ENCODE measurements at regions not wholly inside any gene's neighbourhood (a gene's known extent, or its start where the extent isn't known, plus 50 kb on each side); places are given as distances from the start of the nearest gene placed in this dataset.

DNA sequence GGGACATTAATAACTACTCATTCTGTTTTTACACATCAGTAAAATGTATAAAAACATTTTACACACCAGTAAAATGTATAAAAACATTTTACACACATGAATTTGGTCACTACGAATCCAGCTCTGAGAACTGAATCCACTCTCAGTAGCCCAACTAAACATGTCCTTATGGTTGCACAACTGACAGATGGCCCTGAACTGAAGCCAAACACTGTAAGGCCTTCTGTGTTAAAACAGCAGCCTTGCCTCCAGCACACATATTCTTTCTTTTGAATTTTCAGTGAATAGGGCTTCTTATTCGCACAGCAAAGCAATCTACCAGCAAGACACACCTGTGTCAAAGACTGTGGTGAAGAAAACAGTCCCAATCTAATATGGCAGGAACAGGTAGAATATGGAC lies 169.9 kb upstream of the FMR1 start:
- Histone ChIP-seq H3K27ac (replicated peaks; ENCODE audit: low read length) (no peak overlapping the region), H3K36me3 (replicated peaks in 1 of 2; ENCODE audit: control insufficient read depth in 2 of 2, insufficient read depth in 2 of 2, low read length in 2 of 2) (no peaks in the 10 kb centered on the region), H2AFZ (ENCODE audit: low read length) (no peak overlapping the region), H4K91ac (ENCODE audit: low read depth, low read length, poor library complexity) (no peak overlapping the region), H3K4me2 (ENCODE audit: insufficient read depth, low read length, poor library complexity, severe bottlenecking) (no peak overlapping the region), H3K4me1 (ENCODE audit: control insufficient read depth in 2 of 2, insufficient read depth in 1 of 2, low read depth in 1 of 2, low read length in 2 of 2) (no peaks in the 10 kb centered on the region), H3K79me1 (ENCODE audit: low read depth, low read length) (no peaks in the 10 kb centered on the region), H3K9me3 (replicated peaks in 1 of 2; ENCODE audit: control insufficient read depth in 2 of 2, insufficient read depth in 1 of 2, low read depth in 1 of 2, low read length in 2 of 2) (no peaks in the 10 kb centered on the region), H3K4me3 (ENCODE audit: low read length in 2 of 2) (no peak overlapping the region), H2BK5ac (ENCODE audit: low read length) (no peak overlapping the region), H3K14ac (ENCODE audit: low read length) (no peak overlapping the region), H3K18ac (ENCODE audit: low read length) (no peak overlapping the region), H2BK120ac (ENCODE audit: low read depth, low read length) (no peak overlapping the region), H3K23ac (ENCODE audit: low read depth, low read length, poor library complexity) (no peak overlapping the region), H3K4ac (ENCODE audit: low read length) (no peak overlapping the region), H3K27me3 (ENCODE audit: control insufficient read depth in 3 of 3, insufficient read depth in 3 of 3, low read depth in 1 of 3, low read length in 3 of 3) (no peaks in the 10 kb centered on the region), H2BK15ac (ENCODE audit: low read length) (no peak overlapping the region), H3K9ac (ENCODE audit: low read depth, low read length, poor library complexity) (no peak overlapping the region), H2AK5ac (ENCODE audit: low read depth, low read length) (no peak overlapping the region), H2BK12ac (ENCODE audit: low read length) (no peak overlapping the region), H4K8ac (ENCODE audit: low read depth, low read length) (no peak overlapping the region)
- WGBS, 2 donors (ENCODE audit: extremely low coverage in 2 of 2, insufficient read length in 2 of 2, insufficient replicate concordance in 1 of 2): no CpG with 5 or more reads among the region's 2 CpGs
- DNase-seq (ENCODE audit: low spot score): no peak

DNA sequence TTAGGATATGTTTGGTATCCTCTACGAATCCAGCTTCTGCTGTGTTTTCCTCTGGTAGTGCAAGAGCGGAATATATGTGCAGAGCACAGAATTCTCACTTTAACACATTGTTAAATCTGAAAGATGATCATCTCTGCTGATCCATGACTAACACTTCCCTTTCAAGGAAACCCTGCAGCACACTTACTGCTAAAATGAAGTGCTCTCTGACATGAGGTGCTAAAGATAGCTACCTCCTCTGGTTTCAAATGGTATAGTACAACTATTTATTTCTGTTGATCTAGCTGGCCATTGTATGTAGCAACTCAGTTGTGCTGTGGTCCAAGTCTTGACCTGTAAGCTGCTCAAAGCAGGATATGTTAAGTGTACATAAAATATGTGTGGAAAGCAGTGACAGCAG lies 162.4 kb upstream of the FMR1 start:
- DNase-seq (ENCODE audit: low spot score): no peak
- no peak overlapping the region for H3K4me3 ChIP-seq (ENCODE audit: low read length in 2 of 2)
- no peak overlapping the region for H3K23ac ChIP-seq (ENCODE audit: low read depth, low read length, poor library complexity)
- H3K27me3 ChIP-seq (ENCODE audit: control insufficient read depth in 3 of 3, insufficient read depth in 3 of 3, low read depth in 1 of 3, low read length in 3 of 3): peaks cover 0 to 4% (median 0%) of the 10 kb centered on the region in 3 experiments
- H4K8ac ChIP-seq (ENCODE audit: low read depth, low read length): no peak overlapping the region
- no CpG with 5 or more reads among the region's 2 CpGs for WGBS, 2 donors (ENCODE audit: extremely low coverage in 2 of 2, insufficient read length in 2 of 2, insufficient replicate concordance in 1 of 2)
- H4K91ac ChIP-seq (ENCODE audit: low read depth, low read length, poor library complexity): no peak overlapping the region
- no peak overlapping the region for H3K4ac ChIP-seq (ENCODE audit: low read length)
- H3K9ac ChIP-seq (ENCODE audit: low read depth, low read length, poor library complexity): no peak overlapping the region
- H2BK120ac ChIP-seq (ENCODE audit: low read depth, low read length): no peak overlapping the region
- no peak overlapping the region for H3K14ac ChIP-seq (ENCODE audit: low read length)
- H2BK12ac ChIP-seq (ENCODE audit: low read length): no peak overlapping the region
- H2BK5ac ChIP-seq (ENCODE audit: low read length): no peak overlapping the region
- no peaks in the 10 kb centered on the region for H3K36me3 ChIP-seq (replicated peaks in 1 of 2; ENCODE audit: control insufficient read depth in 2 of 2, insufficient read depth in 2 of 2, low read length in 2 of 2)
- H3K79me1 ChIP-seq (ENCODE audit: low read depth, low read length): no peaks in the 10 kb centered on the region
- no peak overlapping the region for H3K27ac ChIP-seq (replicated peaks; ENCODE audit: low read length)
- no peak overlapping the region for H2BK15ac ChIP-seq (ENCODE audit: low read length)
- no peaks in the 10 kb centered on the region for H3K9me3 ChIP-seq (replicated peaks in 1 of 2; ENCODE audit: control insufficient read depth in 2 of 2, insufficient read depth in 1 of 2, low read depth in 1 of 2, low read length in 2 of 2)
- H3K4me2 ChIP-seq (ENCODE audit: insufficient read depth, low read length, poor library complexity, severe bottlenecking): no peak overlapping the region
- H3K4me1 ChIP-seq (ENCODE audit: control insufficient read depth in 2 of 2, insufficient read depth in 1 of 2, low read depth in 1 of 2, low read length in 2 of 2): no peaks in the 10 kb centered on the region
- no peak overlapping the region for H2AK5ac ChIP-seq (ENCODE audit: low read depth, low read length)
- H2AFZ ChIP-seq (ENCODE audit: low read length): no peak overlapping the region
- no peak overlapping the region for H3K18ac ChIP-seq (ENCODE audit: low read length)

DNA sequence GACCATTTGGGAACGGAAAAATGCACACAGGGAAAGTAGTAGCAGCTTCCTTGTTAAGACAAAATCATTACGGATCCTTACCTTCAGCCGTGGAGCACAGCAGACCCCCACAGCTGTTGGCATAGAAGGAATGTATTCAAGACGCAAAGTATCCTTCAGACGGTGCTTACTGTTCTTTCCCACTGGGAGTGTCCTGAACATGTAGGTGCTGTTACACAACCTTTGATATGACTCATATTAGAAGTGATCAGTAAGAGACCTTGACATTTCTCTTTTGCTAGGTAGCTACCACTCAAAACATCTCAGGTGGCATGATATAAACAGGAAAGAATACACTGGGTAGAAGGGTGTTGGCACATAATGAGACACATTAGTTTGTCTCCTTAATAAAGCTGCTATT lies 154.0 kb upstream of the FMR1 start:
- H3K9ac ChIP-seq (ENCODE audit: low read depth, low read length, poor library complexity): no peak overlapping the region
- no peak overlapping the region for H2BK120ac ChIP-seq (ENCODE audit: low read depth, low read length)
- H3K36me3 ChIP-seq (replicated peaks in 1 of 2; ENCODE audit: control insufficient read depth in 2 of 2, insufficient read depth in 2 of 2, low read length in 2 of 2): no peaks in the 10 kb centered on the region
- H3K79me1 ChIP-seq (ENCODE audit: low read depth, low read length): no peaks in the 10 kb centered on the region
- H2AK5ac ChIP-seq (ENCODE audit: low read depth, low read length): no peak overlapping the region
- WGBS, 2 donors (ENCODE audit: extremely low coverage in 2 of 2, insufficient read length in 2 of 2, insufficient replicate concordance in 1 of 2): no CpG with 5 or more reads among the region's 5 CpGs
- no peak overlapping the region for H3K14ac ChIP-seq (ENCODE audit: low read length)
- DNase-seq (ENCODE audit: low spot score): no peak
- H2BK15ac ChIP-seq (ENCODE audit: low read length): no peak overlapping the region
- no peak overlapping the region for H3K23ac ChIP-seq (ENCODE audit: low read depth, low read length, poor library complexity)
- no peak overlapping the region for H2BK5ac ChIP-seq (ENCODE audit: low read length)
- H3K9me3 ChIP-seq (replicated peaks in 1 of 2; ENCODE audit: control insufficient read depth in 2 of 2, insufficient read depth in 1 of 2, low read depth in 1 of 2, low read length in 2 of 2): no peaks in the 10 kb centered on the region
- no peak overlapping the region for H4K8ac ChIP-seq (ENCODE audit: low read depth, low read length)
- no peak overlapping the region for H3K18ac ChIP-seq (ENCODE audit: low read length)
- no peak overlapping the region for H2AFZ ChIP-seq (ENCODE audit: low read length)
- H3K4me2 ChIP-seq (ENCODE audit: insufficient read depth, low read length, poor library complexity, severe bottlenecking): no peak overlapping the region
- no peak overlapping the region for H3K27ac ChIP-seq (replicated peaks; ENCODE audit: low read length)
- H3K4ac ChIP-seq (ENCODE audit: low read length): no peak overlapping the region
- H3K27me3 ChIP-seq (ENCODE audit: control insufficient read depth in 3 of 3, insufficient read depth in 3 of 3, low read depth in 1 of 3, low read length in 3 of 3): peaks cover 0 to 4% (median 0%) of the 10 kb centered on the region in 3 experiments
- H3K4me1 ChIP-seq (ENCODE audit: control insufficient read depth in 2 of 2, insufficient read depth in 1 of 2, low read depth in 1 of 2, low read length in 2 of 2): no peaks in the 10 kb centered on the region
- H3K4me3 ChIP-seq (ENCODE audit: low read length in 2 of 2): no peak overlapping the region
- H4K91ac ChIP-seq (ENCODE audit: low read depth, low read length, poor library complexity): no peak overlapping the region
- H2BK12ac ChIP-seq (ENCODE audit: low read length): no peak overlapping the region

DNA sequence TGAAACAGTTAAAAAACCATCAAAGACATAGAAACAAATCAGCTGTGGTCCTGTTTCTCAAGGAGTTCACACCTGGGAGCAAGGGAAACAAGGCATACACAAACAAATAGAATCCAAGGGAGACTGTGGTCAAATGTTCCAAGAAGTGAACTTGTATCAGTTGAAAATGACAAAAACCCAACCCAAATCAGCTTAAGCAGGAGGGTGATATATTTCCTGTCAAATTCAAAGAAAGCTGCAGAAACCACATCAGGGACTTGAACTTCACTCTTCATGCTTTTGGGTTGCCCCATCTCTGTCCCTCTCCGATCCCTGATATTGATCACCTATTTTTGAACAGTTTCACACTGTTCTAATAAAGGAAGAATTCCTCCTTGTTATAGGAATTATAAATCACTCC lies 148.6 kb upstream of the FMR1 start:
- no peaks in the 10 kb centered on the region for H3K9me3 ChIP-seq (replicated peaks in 1 of 2; ENCODE audit: control insufficient read depth in 2 of 2, insufficient read depth in 1 of 2, low read depth in 1 of 2, low read length in 2 of 2)
- no peaks in the 10 kb centered on the region for H3K27me3 ChIP-seq (ENCODE audit: control insufficient read depth in 3 of 3, insufficient read depth in 3 of 3, low read depth in 1 of 3, low read length in 3 of 3)
- H2BK120ac ChIP-seq (ENCODE audit: low read depth, low read length): no peak overlapping the region
- H3K27ac ChIP-seq (replicated peaks; ENCODE audit: low read length): no peak overlapping the region
- no peak overlapping the region for H3K4me3 ChIP-seq (ENCODE audit: low read length in 2 of 2)
- no peaks in the 10 kb centered on the region for H3K4me1 ChIP-seq (ENCODE audit: control insufficient read depth in 2 of 2, insufficient read depth in 1 of 2, low read depth in 1 of 2, low read length in 2 of 2)
- H2BK5ac ChIP-seq (ENCODE audit: low read length): no peak overlapping the region
- H4K91ac ChIP-seq (ENCODE audit: low read depth, low read length, poor library complexity): no peak overlapping the region
- no CpG with 5 or more reads among the region's 1 CpG for WGBS, 2 donors (ENCODE audit: extremely low coverage in 2 of 2, insufficient read length in 2 of 2, insufficient replicate concordance in 1 of 2)
- no peaks in the 10 kb centered on the region for H3K36me3 ChIP-seq (replicated peaks in 1 of 2; ENCODE audit: control insufficient read depth in 2 of 2, insufficient read depth in 2 of 2, low read length in 2 of 2)
- H2BK12ac ChIP-seq (ENCODE audit: low read length): no peak overlapping the region
- H3K4ac ChIP-seq (ENCODE audit: low read length): no peak overlapping the region
- no peak overlapping the region for H2AFZ ChIP-seq (ENCODE audit: low read length)
- no peak overlapping the region for H3K14ac ChIP-seq (ENCODE audit: low read length)
- H2AK5ac ChIP-seq (ENCODE audit: low read depth, low read length): no peak overlapping the region
- H4K8ac ChIP-seq (ENCODE audit: low read depth, low read length): no peak overlapping the region
- no peak overlapping the region for H3K4me2 ChIP-seq (ENCODE audit: insufficient read depth, low read length, poor library complexity, severe bottlenecking)
- no peak overlapping the region for H3K18ac ChIP-seq (ENCODE audit: low read length)
- H3K23ac ChIP-seq (ENCODE audit: low read depth, low read length, poor library complexity): no peak overlapping the region
- no peak overlapping the region for H2BK15ac ChIP-seq (ENCODE audit: low read length)
- H3K9ac ChIP-seq (ENCODE audit: low read depth, low read length, poor library complexity): no peak overlapping the region
- H3K79me1 ChIP-seq (ENCODE audit: low read depth, low read length): no peaks in the 10 kb centered on the region
- DNase-seq (ENCODE audit: low spot score): no peak

Data from neuronal stem cell (in vitro differentiated cells).